HEK293 (cell line): ENCODE measurements at regions not wholly inside any gene's neighbourhood (a gene's known extent, or its start where the extent isn't known, plus 50 kb on each side); places are given as distances from the start of the nearest gene placed in this dataset.

Experiments
- CTCF ChIA-PET: fragments of 350-600 bp; formaldehyde crosslinking; extraction: SDS; loops from one replicate; lab custom pipeline; 2021; ENCODE audit warnings: antibody characterized with exemption; lab: Yijun Ruan, JAX
- POLR2A ChIA-PET: fragments of 300-600 bp; formaldehyde crosslinking; extraction: SDS; loops from one replicate; lab custom pipeline; 2020; ENCODE audit warnings: antibody characterized with exemption, inconsistent platforms; lab: Yijun Ruan, JAX
- H3K27ac ChIP-seq: fragments of 200-500 bp; sonication (Bioruptor generic); 2 replicates; pipeline ENCODE4 v1.5.1; 2014; ENCODE audit warnings: low read depth, low read length, control low read depth, inconsistent platforms; ENCODE audit errors: extremely low read depth
- H3K36me3 ChIP-seq, 2 experiments: fragments of 200-500 bp in 1 of 2; sonication (Bioruptor generic) in 1 of 2; 1 replicate in 1 of 2; 2 replicates in 1 of 2; pipeline ENCODE4 v1.5.1; 2014 to 2017; ENCODE audit warnings: inconsistent platforms in 2 of 2, low read length in 2 of 2; ENCODE audit not compliant: control insufficient read depth in 2 of 2, insufficient read depth in 1 of 2
- H3K4me1 ChIP-seq: fragments of 200-500 bp; sonication (Bioruptor generic); 2 replicates; pipeline ENCODE4 v1.5.1; 2014; ENCODE audit warnings: mild to moderate bottlenecking, low read length, inconsistent platforms; ENCODE audit not compliant: control insufficient read depth, insufficient read depth
- H3K4me3 ChIP-seq: 2 replicates; pipeline ENCODE4 v1.5.1; 2011; ENCODE audit warnings: low read depth, mild to moderate bottlenecking, control low read depth, low read length, moderate library complexity
- H3K9me3 ChIP-seq: fragments of 200-500 bp; sonication (Bioruptor generic); 2 replicates; pipeline ENCODE4 v1.5.1; 2014; ENCODE audit warnings: low read depth, low read length, inconsistent platforms; ENCODE audit not compliant: control insufficient read depth, insufficient read depth
- KLF16 ChIP-seq: fragments of 450-650 bp; formaldehyde crosslinking; IDR thresholded peaks from 2 replicates; pipeline ENCODE4 v1.5.1; 2017; ENCODE audit warnings: missing biosample characterization, missing genetic modification characterization
- MEIS1 ChIP-seq: sonication (generic); formaldehyde crosslinking; IDR thresholded peaks from 2 replicates; pipeline ENCODE4 v1.8.1; 2022; ENCODE audit warnings: missing genetic modification reagents, mild to moderate bottlenecking, borderline replicate concordance
- REPIN1 ChIP-seq: fragments of 450-650 bp; formaldehyde crosslinking; IDR thresholded peaks from 2 replicates; pipeline ENCODE4 v1.5.1; 2017; ENCODE audit warnings: missing biosample characterization, missing genetic modification characterization, low read depth
- SP7 ChIP-seq: fragments of 450-650 bp; formaldehyde crosslinking; IDR thresholded peaks from 2 replicates; pipeline ENCODE4 v1.5.1; 2016; ENCODE audit warnings: missing biosample characterization, missing genetic modification characterization
- TRIM28 ChIP-seq: IDR thresholded peaks from 2 replicates; pipeline ENCODE4 v1.6.1; 2011; ENCODE audit warnings: low read length, control low read depth, borderline replicate concordance
- ZNF121 ChIP-seq: fragments of 450-650 bp; formaldehyde crosslinking; IDR thresholded peaks from 2 replicates; pipeline ENCODE4 v1.5.1; 2016; ENCODE audit warnings: missing biosample characterization, missing genetic modification characterization
- ZNF169 ChIP-seq: fragments of 450-650 bp; formaldehyde crosslinking; IDR thresholded peaks from 2 replicates; pipeline ENCODE4 v1.5.1; 2016; ENCODE audit warnings: missing biosample characterization, missing genetic modification characterization
- ZNF175 ChIP-seq: fragments of 450-650 bp; formaldehyde crosslinking; IDR thresholded peaks from 2 replicates; pipeline ENCODE4 v1.5.1; 2016; ENCODE audit warnings: missing biosample characterization, missing genetic modification characterization
- ZNF184 ChIP-seq: fragments of 450-650 bp; IDR thresholded peaks from 2 replicates; pipeline ENCODE4 v1.5.1; 2018; ENCODE audit warnings: missing biosample characterization, mild to moderate bottlenecking, missing genetic modification characterization
- ZNF19 ChIP-seq: fragments of 450-650 bp; formaldehyde crosslinking; IDR thresholded peaks from 2 replicates; pipeline ENCODE4; 2016; ENCODE audit warnings: missing biosample characterization, missing genetic modification characterization, low read depth
- ZNF202 ChIP-seq: fragments of 450-650 bp; formaldehyde crosslinking; IDR thresholded peaks from 2 replicates; pipeline ENCODE4 v1.5.1; 2016; ENCODE audit warnings: missing biosample characterization, missing genetic modification characterization, borderline replicate concordance
- ZNF223 ChIP-seq: fragments of 450-650 bp; formaldehyde crosslinking; IDR thresholded peaks from 2 replicates; pipeline ENCODE4 v1.5.1; 2016; ENCODE audit warnings: missing biosample characterization, missing genetic modification characterization
- ZNF248 ChIP-seq: fragments of 450-650 bp; formaldehyde crosslinking; IDR thresholded peaks from 2 replicates; pipeline ENCODE4 v1.5.1; 2017; ENCODE audit warnings: missing biosample characterization, missing genetic modification characterization
- ZNF266 ChIP-seq: fragments of 450-650 bp; formaldehyde crosslinking; IDR thresholded peaks from 2 replicates; pipeline ENCODE4 v1.5.1; 2016; ENCODE audit warnings: missing biosample characterization, missing genetic modification characterization, low read depth
- ZNF473 ChIP-seq: fragments of 450-650 bp; formaldehyde crosslinking; IDR thresholded peaks from 2 replicates; pipeline ENCODE4 v1.5.1; 2017; ENCODE audit warnings: missing biosample characterization, missing genetic modification characterization
- ZNF548 ChIP-seq: fragments of 450-650 bp; formaldehyde crosslinking; IDR thresholded peaks from 2 replicates; pipeline ENCODE4 v1.5.1; 2016; ENCODE audit warnings: missing biosample characterization, missing genetic modification characterization
- ZNF555 ChIP-seq: fragments of 450-650 bp; formaldehyde crosslinking; conservative IDR thresholded peaks from 2 replicates; pipeline ENCODE4 v1.5.1; 2017; ENCODE audit warnings: missing biosample characterization, mild to moderate bottlenecking, missing genetic modification characterization, inconsistent platforms
- ZNF558 ChIP-seq: fragments of 450-650 bp; formaldehyde crosslinking; IDR thresholded peaks from 2 replicates; pipeline ENCODE4 v1.5.1; 2016; ENCODE audit warnings: missing biosample characterization, missing genetic modification characterization
- ZNF560 ChIP-seq: fragments of 450-650 bp; formaldehyde crosslinking; IDR thresholded peaks from 2 replicates; pipeline ENCODE4 v1.5.1; 2017; ENCODE audit warnings: missing biosample characterization, missing genetic modification characterization, borderline replicate concordance
- ZNF596 ChIP-seq: fragments of 450-650 bp; IDR thresholded peaks from 2 replicates; pipeline ENCODE4 v1.5.0; 2018; ENCODE audit warnings: missing biosample characterization, mild to moderate bottlenecking, missing genetic modification characterization, moderate library complexity
- ZNF600 ChIP-seq: fragments of 450-650 bp; formaldehyde crosslinking; IDR thresholded peaks from 2 replicates; pipeline ENCODE4 v1.5.1; 2016; ENCODE audit warnings: missing biosample characterization, missing genetic modification characterization
- ZNF629 ChIP-seq: fragments of 450-650 bp; formaldehyde crosslinking; IDR thresholded peaks from 2 replicates; pipeline ENCODE4 v1.5.1; 2017; ENCODE audit warnings: missing biosample characterization, missing genetic modification characterization
- ZNF747 ChIP-seq: fragments of 450-650 bp; formaldehyde crosslinking; IDR thresholded peaks from 2 replicates; pipeline ENCODE4 v1.5.1; 2016; ENCODE audit warnings: missing biosample characterization, missing genetic modification characterization
- ZNF830 ChIP-seq: fragments of 450-650 bp; IDR thresholded peaks from 2 replicates; pipeline ENCODE4 v1.5.0; 2018; ENCODE audit warnings: missing biosample characterization, missing genetic modification characterization, low read depth, mild to moderate bottlenecking, moderate library complexity
- TF ChIP-seq, protein P1 (sequence below): fragments of 450-650 bp; formaldehyde crosslinking; conservative IDR thresholded peaks from 2 replicates; pipeline ENCODE4 v1.5.1; 2016; ENCODE audit warnings: low read depth, missing biosample characterization, missing genetic modification characterization
- TF ChIP-seq, protein P2 (sequence below): fragments of 450-650 bp; formaldehyde crosslinking; optimal IDR thresholded peaks from 2 replicates; pipeline ENCODE3; 2016; ENCODE audit warnings: missing biosample characterization, mild to moderate bottlenecking, missing genetic modification characterization

DNA sequence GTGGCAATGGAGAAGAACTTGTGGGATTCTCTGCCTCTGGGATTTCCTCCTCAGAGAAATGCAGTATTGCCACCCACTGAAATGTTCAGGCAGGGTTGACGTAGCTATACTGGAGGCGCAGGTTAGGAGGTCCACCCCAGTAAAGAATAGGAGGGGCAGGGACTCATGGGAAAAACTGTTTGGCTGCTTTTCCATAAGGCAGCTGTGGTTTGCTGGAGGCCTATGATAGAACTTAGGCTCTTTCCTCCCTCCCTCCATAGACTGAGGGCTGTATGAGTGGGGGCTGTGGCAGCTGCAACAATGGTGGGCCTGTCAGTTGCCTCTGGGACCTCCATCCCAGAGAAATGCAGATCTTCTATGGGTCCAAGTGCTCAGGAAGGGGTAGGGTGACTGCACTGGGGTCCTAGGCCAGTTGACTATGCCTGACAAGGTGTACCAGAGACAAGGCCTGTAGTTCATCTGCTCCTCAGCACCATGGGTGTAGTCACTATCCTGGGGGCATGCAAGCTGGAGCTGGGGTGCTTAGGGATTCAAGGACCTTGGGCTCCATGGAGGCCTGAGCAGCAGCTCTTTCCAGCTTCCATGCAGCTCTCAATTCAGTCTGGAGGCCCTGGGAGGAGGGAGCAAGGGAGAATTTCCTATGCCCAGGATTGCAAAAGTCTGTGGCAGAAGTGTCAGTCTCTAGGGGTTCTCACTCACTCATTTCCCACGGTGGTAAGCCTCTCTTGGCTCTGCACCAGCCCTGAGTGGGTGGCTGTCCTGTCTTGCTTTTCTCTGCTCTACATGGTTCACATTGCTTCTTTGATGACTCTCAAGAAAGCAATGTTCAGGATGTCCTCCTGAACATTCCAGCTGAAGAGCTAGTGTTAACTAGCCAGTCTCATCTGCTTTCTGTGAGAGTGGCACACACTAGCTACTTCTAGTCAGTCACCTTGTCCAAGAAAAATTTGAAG is 353.0 kb downstream of the IDS start:
- ChIA-PET POLR2A (no interaction called here), CTCF (interaction anchor here (0.7 kb wide), 1 partner anchor 211 kb away, joined by 3 read pairs; no protein-coding TSS in a partner anchor)

DNA sequence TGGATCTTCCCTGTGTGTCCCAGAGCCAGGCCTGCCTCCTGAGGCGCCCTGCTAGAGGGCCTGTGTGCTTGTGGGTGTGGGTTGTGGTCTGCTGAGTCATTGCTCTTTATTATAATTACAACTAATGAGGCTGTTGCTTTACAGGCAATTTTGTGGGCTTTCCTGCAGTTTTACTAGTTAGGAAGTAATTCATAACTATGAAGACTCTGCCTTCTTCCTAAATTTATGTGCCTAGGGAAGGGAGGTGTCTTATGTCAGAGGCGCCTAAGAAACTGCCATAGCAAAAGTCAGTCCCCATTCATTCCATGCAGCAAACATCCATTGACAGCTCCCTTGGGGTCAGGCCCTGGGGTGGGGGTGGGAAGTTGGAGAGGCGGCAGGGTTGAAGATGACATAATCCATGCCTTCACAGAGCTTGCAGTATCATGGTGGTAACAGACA is 359.2 kb downstream of the IDS start:
- CTCF ChIA-PET, result interaction anchor here (0.6 to 1.5 kb wide), 2 partner anchors 17 to 141 kb away, joined by 3 to 5 read pairs; no protein-coding TSS in a partner anchor
- TF ChIP-seq ZNF600 (no peak), ZNF629 (tag by site-specific recombination) (peak; percentile 75), ZNF473 (no peak), ZNF830 (tag by site-specific recombination) (no peak), ZNF558 (tag by site-specific recombination) (no peak), ZNF121 (tag by site-specific recombination) (no peak), ZNF560 (tag by site-specific recombination) (no peak), ZNF175 (no peak), ZNF747 (tag by site-specific recombination) (no peak), SP7 (tag by site-specific recombination) (peak; percentile 86), ZNF169 (no peak), ZNF266 (tag by site-specific recombination) (no peak), MEIS1 (CRISPR knock-in tag) (no peak), ZNF19 (tag by site-specific recombination) (no peak), ZNF223 (tag by site-specific recombination) (no peak), ZNF596 (no peak), REPIN1 (tag by site-specific recombination) (no peak), ZNF555 (tag by site-specific recombination) (no peak)
- TF ChIP-seq, protein P1, sequence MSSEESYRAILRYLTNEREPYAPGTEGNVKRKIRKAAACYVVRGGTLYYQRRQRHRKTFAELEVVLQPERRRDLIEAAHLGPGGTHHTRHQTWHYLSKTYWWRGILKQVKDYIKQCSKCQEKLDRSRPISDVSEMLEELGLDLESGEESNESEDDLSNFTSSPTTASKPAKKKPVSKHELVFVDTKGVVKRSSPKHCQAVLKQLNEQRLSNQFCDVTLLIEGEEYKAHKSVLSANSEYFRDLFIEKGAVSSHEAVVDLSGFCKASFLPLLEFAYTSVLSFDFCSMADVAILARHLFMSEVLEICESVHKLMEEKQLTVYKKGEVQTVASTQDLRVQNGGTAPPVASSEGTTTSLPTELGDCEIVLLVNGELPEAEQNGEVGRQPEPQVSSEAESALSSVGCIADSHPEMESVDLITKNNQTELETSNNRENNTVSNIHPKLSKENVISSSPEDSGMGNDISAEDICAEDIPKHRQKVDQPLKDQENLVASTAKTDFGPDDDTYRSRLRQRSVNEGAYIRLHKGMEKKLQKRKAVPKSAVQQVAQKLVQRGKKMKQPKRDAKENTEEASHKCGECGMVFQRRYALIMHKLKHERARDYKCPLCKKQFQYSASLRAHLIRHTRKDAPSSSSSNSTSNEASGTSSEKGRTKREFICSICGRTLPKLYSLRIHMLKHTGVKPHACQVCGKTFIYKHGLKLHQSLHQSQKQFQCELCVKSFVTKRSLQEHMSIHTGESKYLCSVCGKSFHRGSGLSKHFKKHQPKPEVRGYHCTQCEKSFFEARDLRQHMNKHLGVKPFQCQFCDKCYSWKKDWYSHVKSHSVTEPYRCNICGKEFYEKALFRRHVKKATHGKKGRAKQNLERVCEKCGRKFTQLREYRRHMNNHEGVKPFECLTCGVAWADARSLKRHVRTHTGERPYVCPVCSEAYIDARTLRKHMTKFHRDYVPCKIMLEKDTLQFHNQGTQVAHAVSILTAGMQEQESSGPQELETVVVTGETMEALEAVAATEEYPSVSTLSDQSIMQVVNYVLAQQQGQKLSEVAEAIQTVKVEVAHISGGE (tag by site-specific recombination), result no peak

More for the DNA sequence above, 353.0 kb downstream of the IDS start:
- Histone ChIP-seq H3K4me3 (no peak overlapping the region), H3K27ac (no peak overlapping the region), H3K4me1 (no peaks in the 10 kb centered on the region), H3K9me3 (no peaks in the 10 kb centered on the region; the same call in 1 of the 2 replicates), H3K36me3 (no peaks in the 10 kb centered on the region)
- TF ChIP-seq ZNF184 (tag by site-specific recombination) (no peak), ZNF266 (tag by site-specific recombination) (no peak), TRIM28 (no peak), ZNF202 (no peak), ZNF248 (tag by site-specific recombination) (no peak), KLF16 (tag by site-specific recombination) (no peak), ZNF548 (tag by site-specific recombination) (no peak)
- TF ChIP-seq, protein P1 (tag by site-specific recombination), result no peak
- TF ChIP-seq, protein P2, sequence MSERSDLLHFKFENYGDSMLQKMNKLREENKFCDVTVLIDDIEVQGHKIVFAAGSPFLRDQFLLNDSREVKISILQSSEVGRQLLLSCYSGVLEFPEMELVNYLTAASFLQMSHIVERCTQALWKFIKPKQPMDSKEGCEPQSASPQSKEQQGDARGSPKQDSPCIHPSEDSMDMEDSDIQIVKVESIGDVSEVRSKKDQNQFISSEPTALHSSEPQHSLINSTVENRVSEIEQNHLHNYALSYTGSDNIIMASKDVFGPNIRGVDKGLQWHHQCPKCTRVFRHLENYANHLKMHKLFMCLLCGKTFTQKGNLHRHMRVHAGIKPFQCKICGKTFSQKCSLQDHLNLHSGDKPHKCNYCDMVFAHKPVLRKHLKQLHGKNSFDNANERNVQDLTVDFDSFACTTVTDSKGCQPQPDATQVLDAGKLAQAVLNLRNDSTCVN (tag by site-specific recombination), result no peak

More for the DNA sequence above, 359.2 kb downstream of the IDS start:
- Histone ChIP-seq H3K27ac (peak overlapping the region; percentile 13; the same call in 1 of the 2 replicates), H3K4me3 (no peak overlapping the region), H3K4me1 (no peaks in the 10 kb centered on the region), H3K9me3 (no peaks in the 10 kb centered on the region; the same call in 1 of the 2 replicates), H3K36me3 (no peaks in the 10 kb centered on the region)
- POLR2A ChIA-PET, result interaction anchor here (0.6 kb wide), 1 partner anchor 212 kb away, joined by 4 read pairs; no protein-coding TSS in a partner anchor
